OCI-LY3 (cell line): ENCODE measurements at regions not wholly inside any gene's neighbourhood (a gene's known extent, or its start where the extent isn't known, plus 50 kb on each side); places are given as distances from the start of the nearest gene placed in this dataset.

Experiments
- EZH2phosphoT487 ChIP-seq: fragments of 200-600 bp; shearing (Covaris generic); IDR thresholded peaks from 2 replicates; pipeline ENCODE4 v1.6.1; 2018; ENCODE audit warnings: antibody characterized with exemption, mixed run types, low read depth
- TF ChIP-seq, protein P1 (sequence below): fragments of 200-600, 300-600 bp; sonication (generic); IDR thresholded peaks from 2 replicates; pipeline ENCODE4 v1.5.1; 2014; ENCODE audit warnings: antibody characterized with exemption, low read length, low read depth

DNA sequence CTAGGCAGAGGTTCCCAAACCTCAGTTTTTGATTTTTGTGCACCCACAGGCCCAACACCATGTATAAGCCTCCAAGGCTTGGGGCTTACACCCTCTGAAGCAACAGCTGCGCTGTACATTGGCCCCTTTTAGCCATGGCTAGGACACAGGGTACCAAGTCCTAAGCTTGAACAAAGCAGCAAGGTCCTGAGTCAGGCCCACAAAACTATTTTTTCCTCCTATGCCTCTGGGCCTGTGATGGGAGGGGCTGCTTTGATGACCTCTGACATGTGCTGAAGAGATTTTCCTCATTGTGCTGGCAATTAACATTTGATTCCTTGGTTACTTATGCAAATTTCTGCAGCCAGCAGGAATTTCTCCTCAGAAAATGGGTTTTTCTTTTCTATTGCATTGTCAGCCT is 262.2 kb upstream of the CEP162 start:
- TF ChIP-seq, protein P1, sequence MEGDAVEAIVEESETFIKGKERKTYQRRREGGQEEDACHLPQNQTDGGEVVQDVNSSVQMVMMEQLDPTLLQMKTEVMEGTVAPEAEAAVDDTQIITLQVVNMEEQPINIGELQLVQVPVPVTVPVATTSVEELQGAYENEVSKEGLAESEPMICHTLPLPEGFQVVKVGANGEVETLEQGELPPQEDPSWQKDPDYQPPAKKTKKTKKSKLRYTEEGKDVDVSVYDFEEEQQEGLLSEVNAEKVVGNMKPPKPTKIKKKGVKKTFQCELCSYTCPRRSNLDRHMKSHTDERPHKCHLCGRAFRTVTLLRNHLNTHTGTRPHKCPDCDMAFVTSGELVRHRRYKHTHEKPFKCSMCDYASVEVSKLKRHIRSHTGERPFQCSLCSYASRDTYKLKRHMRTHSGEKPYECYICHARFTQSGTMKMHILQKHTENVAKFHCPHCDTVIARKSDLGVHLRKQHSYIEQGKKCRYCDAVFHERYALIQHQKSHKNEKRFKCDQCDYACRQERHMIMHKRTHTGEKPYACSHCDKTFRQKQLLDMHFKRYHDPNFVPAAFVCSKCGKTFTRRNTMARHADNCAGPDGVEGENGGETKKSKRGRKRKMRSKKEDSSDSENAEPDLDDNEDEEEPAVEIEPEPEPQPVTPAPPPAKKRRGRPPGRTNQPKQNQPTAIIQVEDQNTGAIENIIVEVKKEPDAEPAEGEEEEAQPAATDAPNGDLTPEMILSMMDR = no peak
- no peak for TF ChIP-seq EZH2phosphoT487
